K562 (cell line): ENCODE measurements at regions not wholly inside any gene's neighbourhood (a gene's known extent, or its start where the extent isn't known, plus 50 kb on each side); places are given as distances from the start of the nearest gene placed in this dataset.

Experiments used
- CAMTA2 ChIP-seq: fragments of 250-450 bp; sonication (Bioruptor Pico); conservative IDR thresholded peaks from 2 replicates; pipeline ENCODE4 v1.5.1; 2022
- CEBPG ChIP-seq, 3 experiments: fragments of 200-800 bp in 1 of 3; sonication (Bioruptor generic) in 1 of 3; sonication (generic) in 1 of 3; formaldehyde crosslinking in 1 of 3; IDR thresholded peaks in 2 of 3; conservative IDR thresholded peaks in 1 of 3; 2 replicates each; pipeline versions ENCODE4 v1.6.1 to v1.8.0; 2016 to 2022; ENCODE audit warnings: missing compliant biosample characterization in 2 of 3, missing genetic modification characterization in 2 of 3, mild to moderate bottlenecking in 1 of 3, missing genetic modification reagents in 1 of 3
- FOS ChIP-seq: IDR thresholded peaks from 3 replicates; pipeline ENCODE4 v1.6.1; 2011; ENCODE audit not compliant: insufficient read length; ENCODE audit errors: extremely low read depth
- FOXK2 ChIP-seq, 2 experiments: fragments of 450-650 bp; IDR thresholded peaks in 1 of 2; conservative IDR thresholded peaks in 1 of 2; 2 replicates each; pipeline ENCODE4 v1.6.1; 2016; ENCODE audit warnings: low read depth in 2 of 2, mild to moderate bottlenecking in 1 of 2
- MYNN ChIP-seq, 2 experiments: sonication (generic); formaldehyde crosslinking in 1 of 2; IDR thresholded peaks; 2 replicates each; pipeline versions ENCODE4 v1.5.0 to v1.6.1; 2016 to 2020; ENCODE audit warnings: antibody characterized with exemption in 1 of 2, missing genetic modification reagents in 1 of 2
- NR2C1 ChIP-seq, 2 experiments: fragments of 450-650 bp; IDR thresholded peaks; 2 replicates each; pipeline ENCODE4 v1.6.1; 2017; ENCODE audit warnings: mild to moderate bottlenecking in 2 of 2, antibody characterized with exemption in 1 of 2, inconsistent platforms in 1 of 2, missing compliant biosample characterization in 1 of 2, missing genetic modification characterization in 1 of 2
- PHB ChIP-seq: fragments of 250-450 bp; sonication (Bioruptor Pico); IDR thresholded peaks from 2 replicates; pipeline ENCODE4 v1.5.0; 2021
- POLR2AphosphoS5 ChIP-seq: IDR thresholded peaks from 2 replicates; pipeline ENCODE4 v1.6.1; 2011; ENCODE audit warnings: mild to moderate bottlenecking, low read depth, low read length, moderate library complexity; ENCODE audit not compliant: control insufficient read depth, insufficient read depth
- RB1 ChIP-seq: fragments of 450-650 bp; IDR thresholded peaks from 2 replicates; pipeline ENCODE4 v1.6.1; 2017; ENCODE audit warnings: low read depth, mild to moderate bottlenecking
- TGIF2 ChIP-seq: sonication (generic); formaldehyde crosslinking; IDR thresholded peaks from 2 replicates; pipeline ENCODE4 v1.8.1; 2022; ENCODE audit warnings: mild to moderate bottlenecking, missing genetic modification reagents, moderate library complexity
- YBX1 ChIP-seq: fragments of 450-650 bp; IDR thresholded peaks from 2 replicates; pipeline ENCODE4 v1.7.1; 2016; ENCODE audit warnings: mild to moderate bottlenecking
- ZNF165 ChIP-seq: fragments of 250-450 bp; sonication (Bioruptor Pico); IDR thresholded peaks from 2 replicates; pipeline ENCODE4 v1.4.0; 2020; ENCODE audit warnings: borderline replicate concordance
- ZNF232 ChIP-seq: sonication (generic); formaldehyde crosslinking; IDR thresholded peaks from 2 replicates; pipeline ENCODE4 v1.8.0; 2022; ENCODE audit warnings: mild to moderate bottlenecking, missing genetic modification reagents
- ZNF589 ChIP-seq: fragments of 200-800 bp; sonication (Bioruptor generic); IDR thresholded peaks from 2 replicates; pipeline ENCODE4 v1.6.1; 2016; ENCODE audit warnings: low read depth, missing genetic modification characterization, missing compliant biosample characterization
- TF ChIP-seq, protein P1 (sequence below), 3 experiments: fragments of 200-800 bp in 1 of 3; fragments of 250-450 bp in 1 of 3; fragments of 450-650 bp in 1 of 3; sonication (Bioruptor Pico) in 1 of 3; sonication (Bioruptor generic) in 1 of 3; formaldehyde crosslinking in 1 of 3; IDR thresholded peaks; 2 replicates each; pipeline versions ENCODE4 v1.6.1 to v1.8.0; 2016 to 2022; ENCODE audit warnings: mild to moderate bottlenecking in 2 of 3, missing genetic modification characterization in 2 of 3, missing compliant biosample characterization in 1 of 3, moderate library complexity in 1 of 3
- TF ChIP-seq, protein P2 (sequence below): fragments of 450-650 bp; IDR thresholded peaks from 2 replicates; pipeline ENCODE4 v1.6.1; 2016; ENCODE audit warnings: low read depth

DNA sequence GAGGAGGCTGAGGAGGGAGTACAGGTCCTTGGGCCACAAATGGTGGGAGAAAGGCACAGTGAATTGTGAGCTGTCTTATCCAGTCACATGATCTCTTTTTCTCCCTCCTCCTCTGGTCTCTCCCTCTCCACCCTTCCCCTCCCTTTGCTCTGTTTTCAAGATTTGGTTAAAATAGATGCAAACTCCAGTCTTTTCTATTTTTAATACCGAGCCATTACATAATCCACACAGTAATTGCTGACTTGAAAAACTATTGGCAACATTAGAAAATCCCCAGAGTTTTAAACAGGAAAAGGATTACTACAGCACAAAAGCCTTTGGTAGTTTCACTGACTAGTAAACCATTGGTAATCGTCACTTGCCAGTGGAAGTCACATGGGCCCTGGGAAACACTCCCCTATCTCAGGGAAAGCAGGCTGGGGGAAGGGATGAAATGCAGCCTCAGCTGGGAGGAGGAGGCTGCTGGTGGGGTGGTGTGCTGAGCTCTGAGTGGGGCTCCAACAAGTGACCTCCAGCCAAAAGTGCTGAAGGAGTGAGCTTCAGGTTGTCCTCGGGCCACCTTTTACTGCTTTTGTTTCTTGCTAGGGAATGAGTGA, 57.4 kb upstream of the PCBP1 start (continued):
- TF ChIP-seq MYNN (IDR thresholded peaks at IDR 0.05) (no peak), MYNN (CRISPR knock-in tag; IDR thresholded peaks at IDR 0.05) (no peak), NR2C1 (IDR thresholded peaks at IDR 0.05) (no peak; the same call in 1 of the 2 replicates), NR2C1 (tag; IDR thresholded peaks at IDR 0.05) (no peak; the same call in 1 of the 2 replicates), CAMTA2 (CRISPR knock-in tag) (no peak), POLR2AphosphoS5 (peak; percentile 36; the same call in 1 of the 2 replicates), ZNF165 (no peak), YBX1 (no peak), FOS (no peak), FOXK2 (conservative IDR thresholded peaks at IDR 0.05 in 1 of 2, IDR thresholded peaks at IDR 0.05 in 1 of 2; ENCODE audit: low read depth in 2 of 2) (peak; percentile 42 to 61; a peak in 2 of 4 replicates), ZNF589 (peak; percentile 78), ZNF232 (no peak), CEBPG (CRISPR knock-in tag; IDR thresholded peaks at IDR 0.05) (no peak), CEBPG (tag; conservative IDR thresholded peaks at IDR 0.05 in 1 of 2, IDR thresholded peaks at IDR 0.05 in 1 of 2) (peak; percentile 27 to 39; a peak in 2 of 4 replicates), RB1 (no peak), TGIF2 (CRISPR knock-in tag) (no peak), PHB (no peak)
- TF ChIP-seq, protein P1, sequence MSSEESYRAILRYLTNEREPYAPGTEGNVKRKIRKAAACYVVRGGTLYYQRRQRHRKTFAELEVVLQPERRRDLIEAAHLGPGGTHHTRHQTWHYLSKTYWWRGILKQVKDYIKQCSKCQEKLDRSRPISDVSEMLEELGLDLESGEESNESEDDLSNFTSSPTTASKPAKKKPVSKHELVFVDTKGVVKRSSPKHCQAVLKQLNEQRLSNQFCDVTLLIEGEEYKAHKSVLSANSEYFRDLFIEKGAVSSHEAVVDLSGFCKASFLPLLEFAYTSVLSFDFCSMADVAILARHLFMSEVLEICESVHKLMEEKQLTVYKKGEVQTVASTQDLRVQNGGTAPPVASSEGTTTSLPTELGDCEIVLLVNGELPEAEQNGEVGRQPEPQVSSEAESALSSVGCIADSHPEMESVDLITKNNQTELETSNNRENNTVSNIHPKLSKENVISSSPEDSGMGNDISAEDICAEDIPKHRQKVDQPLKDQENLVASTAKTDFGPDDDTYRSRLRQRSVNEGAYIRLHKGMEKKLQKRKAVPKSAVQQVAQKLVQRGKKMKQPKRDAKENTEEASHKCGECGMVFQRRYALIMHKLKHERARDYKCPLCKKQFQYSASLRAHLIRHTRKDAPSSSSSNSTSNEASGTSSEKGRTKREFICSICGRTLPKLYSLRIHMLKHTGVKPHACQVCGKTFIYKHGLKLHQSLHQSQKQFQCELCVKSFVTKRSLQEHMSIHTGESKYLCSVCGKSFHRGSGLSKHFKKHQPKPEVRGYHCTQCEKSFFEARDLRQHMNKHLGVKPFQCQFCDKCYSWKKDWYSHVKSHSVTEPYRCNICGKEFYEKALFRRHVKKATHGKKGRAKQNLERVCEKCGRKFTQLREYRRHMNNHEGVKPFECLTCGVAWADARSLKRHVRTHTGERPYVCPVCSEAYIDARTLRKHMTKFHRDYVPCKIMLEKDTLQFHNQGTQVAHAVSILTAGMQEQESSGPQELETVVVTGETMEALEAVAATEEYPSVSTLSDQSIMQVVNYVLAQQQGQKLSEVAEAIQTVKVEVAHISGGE (CRISPR knock-in tag; IDR thresholded peaks at IDR 0.05), result peak in 1 of 3 experiments; percentile 71; a peak in 1 of 6 replicates
- TF ChIP-seq, protein P2, sequence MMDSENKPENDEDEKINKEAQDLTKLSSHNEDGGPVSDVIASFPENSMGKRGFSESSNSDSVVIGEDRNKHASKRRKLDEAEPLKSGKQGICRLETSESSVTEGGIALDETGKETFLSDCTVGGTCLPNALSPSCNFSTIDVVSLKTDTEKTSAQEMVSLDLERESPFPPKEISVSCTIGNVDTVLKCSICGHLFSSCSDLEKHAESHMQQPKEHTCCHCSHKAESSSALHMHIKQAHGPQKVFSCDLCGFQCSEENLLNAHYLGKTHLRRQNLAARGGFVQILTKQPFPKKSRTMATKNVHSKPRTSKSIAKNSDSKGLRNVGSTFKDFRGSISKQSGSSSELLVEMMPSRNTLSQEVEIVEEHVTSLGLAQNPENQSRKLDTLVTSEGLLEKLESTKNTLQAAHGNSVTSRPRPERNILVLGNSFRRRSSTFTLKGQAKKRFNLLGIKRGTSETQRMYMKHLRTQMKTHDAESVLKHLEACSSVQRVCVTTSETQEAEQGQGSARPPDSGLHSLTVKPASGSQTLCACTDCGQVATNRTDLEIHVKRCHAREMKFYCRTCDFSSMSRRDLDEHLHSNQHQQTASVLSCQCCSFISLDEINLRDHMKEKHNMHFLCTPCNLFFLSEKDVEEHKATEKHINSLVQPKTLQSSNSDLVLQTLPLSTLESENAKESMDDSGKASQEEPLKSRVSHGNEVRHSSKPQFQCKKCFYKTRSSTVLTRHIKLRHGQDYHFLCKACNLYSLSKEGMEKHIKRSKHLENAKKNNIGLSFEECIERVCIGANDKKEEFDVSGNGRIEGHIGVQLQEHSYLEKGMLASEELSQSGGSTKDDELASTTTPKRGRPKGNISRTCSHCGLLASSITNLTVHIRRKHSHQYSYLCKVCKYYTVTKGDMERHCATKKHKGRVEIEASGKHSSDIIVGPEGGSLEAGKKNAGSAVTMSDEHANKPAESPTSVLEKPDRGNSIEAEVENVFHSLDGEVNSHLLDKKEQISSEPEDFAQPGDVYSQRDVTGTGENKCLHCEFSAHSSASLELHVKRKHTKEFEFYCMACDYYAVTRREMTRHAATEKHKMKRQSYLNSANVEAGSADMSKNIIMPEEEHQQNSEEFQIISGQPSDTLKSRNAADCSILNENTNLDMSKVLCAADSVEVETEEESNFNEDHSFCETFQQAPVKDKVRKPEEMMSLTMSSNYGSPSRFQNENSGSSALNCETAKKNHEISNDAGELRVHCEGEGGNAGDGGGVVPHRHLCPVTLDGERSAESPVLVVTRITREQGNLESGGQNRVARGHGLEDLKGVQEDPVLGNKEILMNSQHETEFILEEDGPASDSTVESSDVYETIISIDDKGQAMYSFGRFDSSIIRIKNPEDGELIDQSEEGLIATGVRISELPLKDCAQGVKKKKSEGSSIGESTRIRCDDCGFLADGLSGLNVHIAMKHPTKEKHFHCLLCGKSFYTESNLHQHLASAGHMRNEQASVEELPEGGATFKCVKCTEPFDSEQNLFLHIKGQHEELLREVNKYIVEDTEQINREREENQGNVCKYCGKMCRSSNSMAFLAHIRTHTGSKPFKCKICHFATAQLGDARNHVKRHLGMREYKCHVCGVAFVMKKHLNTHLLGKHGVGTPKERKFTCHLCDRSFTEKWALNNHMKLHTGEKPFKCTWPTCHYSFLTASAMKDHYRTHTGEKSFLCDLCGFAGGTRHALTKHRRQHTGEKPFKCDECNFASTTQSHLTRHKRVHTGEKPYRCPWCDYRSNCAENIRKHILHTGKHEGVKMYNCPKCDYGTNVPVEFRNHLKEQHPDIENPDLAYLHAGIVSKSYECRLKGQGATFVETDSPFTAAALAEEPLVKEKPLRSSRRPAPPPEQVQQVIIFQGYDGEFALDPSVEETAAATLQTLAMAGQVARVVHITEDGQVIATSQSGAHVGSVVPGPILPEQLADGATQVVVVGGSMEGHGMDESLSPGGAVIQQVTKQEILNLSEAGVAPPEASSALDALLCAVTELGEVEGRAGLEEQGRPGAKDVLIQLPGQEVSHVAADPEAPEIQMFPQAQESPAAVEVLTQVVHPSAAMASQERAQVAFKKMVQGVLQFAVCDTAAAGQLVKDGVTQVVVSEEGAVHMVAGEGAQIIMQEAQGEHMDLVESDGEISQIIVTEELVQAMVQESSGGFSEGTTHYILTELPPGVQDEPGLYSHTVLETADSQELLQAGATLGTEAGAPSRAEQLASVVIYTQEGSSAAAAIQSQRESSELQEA, result no peak
